Stomach (tissue), 4 donors: ENCODE measurements at regions not wholly inside any gene's neighbourhood (a gene's known extent, or its start where the extent isn't known, plus 50 kb on each side); places are given as distances from the start of the nearest gene placed in this dataset.

Experiments used
- CTCF ChIP-seq, 7 experiments: fragments of 450-650 bp in 4 of 7; fragments of 200-600 bp in 3 of 7; sonication (generic) in 3 of 7; IDR thresholded peaks; one replicate each; pipeline ENCODE4 v1.5.1; 2016 to 2019; ENCODE audit warnings: antibody characterized with exemption in 7 of 7, control low read depth in 2 of 7, mild to moderate bottlenecking in 1 of 7
- EP300 ChIP-seq: sonication (generic); formaldehyde crosslinking; IDR thresholded peaks from one replicate; pipeline ENCODE4 v1.6.1; 2017; ENCODE audit warnings: antibody characterized with exemption
- POLR2A ChIP-seq, 4 donors: fragments of 450-650 bp; IDR thresholded peaks; one replicate each; pipeline ENCODE4 v1.6.1; 2016; ENCODE audit warnings: antibody characterized with exemption in 4 of 4, control low read depth in 2 of 4, mild to moderate bottlenecking in 1 of 4, moderate library complexity in 1 of 4
- POLR2AphosphoS5 ChIP-seq, 3 donors: sonication (generic); formaldehyde crosslinking; IDR thresholded peaks; one replicate each; pipeline ENCODE4 v1.6.1; 2016; ENCODE audit warnings: antibody characterized with exemption in 3 of 3

GRCh38 chr3:109241459-109242186 is 74.7 kb downstream of the DPPA2 start:
- TF ChIP-seq CTCF (IDR thresholded peaks at IDR 0.05): no peak
- no peak for TF ChIP-seq POLR2AphosphoS5 (IDR thresholded peaks at IDR 0.05)
- no peak for TF ChIP-seq POLR2A (IDR thresholded peaks at IDR 0.05)
- TF ChIP-seq EP300: no peak
